HG03103 (cell line): ENCODE measurements at regions not wholly inside any gene's neighbourhood (a gene's known extent, or its start where the extent isn't known, plus 50 kb on each side); places are given as distances from the start of the nearest gene placed in this dataset.
"Not testable (repeated sequence)": the region's sequence is repeated elsewhere in the genome, so short reads cannot be mapped to it uniquely, and the experiment has no call there.

Experiments
- ATAC-seq: cut with Tn5 transposase; IDR thresholded peaks from one replicate; pipeline ENCODE4 v1.9.1; 2021; ENCODE audit warnings: low read depth; ENCODE audit not compliant: unreplicated experiment

DNA sequence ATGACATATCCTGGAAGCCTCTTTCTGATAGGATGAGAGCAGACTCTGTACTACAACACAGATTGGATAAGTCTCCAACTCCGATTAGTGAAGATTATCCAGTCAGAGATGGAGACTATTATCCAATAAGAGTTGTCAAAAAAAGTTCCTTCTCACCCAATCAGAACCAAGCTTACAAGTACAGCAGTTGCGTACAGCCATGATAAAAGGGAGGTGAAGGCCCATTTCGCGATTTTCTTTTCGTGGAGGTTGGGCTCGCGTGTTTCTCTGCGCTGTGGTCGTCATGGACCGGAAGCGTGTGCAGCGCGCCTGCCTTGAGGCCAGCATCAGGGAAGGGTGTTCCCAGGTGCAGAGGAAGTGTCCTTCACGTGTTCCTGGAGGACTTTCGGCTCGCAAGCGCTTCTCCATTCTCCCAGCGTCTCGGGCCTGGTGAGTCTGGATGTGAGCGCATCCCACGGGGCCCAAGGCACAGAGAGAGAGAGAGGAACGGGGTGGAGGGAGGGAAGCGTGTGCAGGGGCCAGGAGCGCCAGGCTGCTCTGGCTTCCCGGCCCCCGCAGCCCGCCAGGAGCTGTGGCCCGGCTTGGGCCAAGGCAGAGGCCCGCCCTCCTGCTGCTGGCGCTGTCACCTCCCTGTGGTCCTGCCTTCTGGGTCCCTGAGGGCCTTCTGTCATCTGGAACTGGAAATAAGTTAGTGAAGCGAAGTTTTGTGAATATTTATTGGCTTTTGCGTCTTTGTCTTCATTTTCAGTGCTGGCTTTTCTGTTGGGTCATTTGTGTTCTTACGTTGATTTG is 53.9 kb downstream of the CDRT15L2 start:
- ATAC-seq: not testable (repeated sequence)

DNA sequence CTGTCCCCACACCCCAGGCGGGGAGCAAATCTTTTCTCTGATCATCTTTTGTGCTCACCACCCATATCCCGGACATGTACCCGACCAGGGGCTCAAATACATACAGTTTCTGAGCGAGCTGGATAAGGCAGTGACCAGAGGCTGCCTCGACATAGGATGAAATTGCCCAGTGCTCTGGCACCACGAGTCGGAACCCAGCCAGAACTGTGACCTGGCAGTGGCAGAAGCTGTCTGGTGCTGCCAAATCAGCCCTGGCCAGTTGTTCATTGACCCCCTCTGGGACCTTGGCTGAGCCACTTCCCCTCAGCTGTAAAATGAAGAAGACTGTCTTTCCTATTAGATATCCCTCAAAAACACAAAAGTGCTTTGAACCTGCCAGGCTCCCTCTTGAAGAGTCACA is 60.6 kb downstream of the CDRT15L2 start:
- ATAC-seq: not testable (repeated sequence)

DNA sequence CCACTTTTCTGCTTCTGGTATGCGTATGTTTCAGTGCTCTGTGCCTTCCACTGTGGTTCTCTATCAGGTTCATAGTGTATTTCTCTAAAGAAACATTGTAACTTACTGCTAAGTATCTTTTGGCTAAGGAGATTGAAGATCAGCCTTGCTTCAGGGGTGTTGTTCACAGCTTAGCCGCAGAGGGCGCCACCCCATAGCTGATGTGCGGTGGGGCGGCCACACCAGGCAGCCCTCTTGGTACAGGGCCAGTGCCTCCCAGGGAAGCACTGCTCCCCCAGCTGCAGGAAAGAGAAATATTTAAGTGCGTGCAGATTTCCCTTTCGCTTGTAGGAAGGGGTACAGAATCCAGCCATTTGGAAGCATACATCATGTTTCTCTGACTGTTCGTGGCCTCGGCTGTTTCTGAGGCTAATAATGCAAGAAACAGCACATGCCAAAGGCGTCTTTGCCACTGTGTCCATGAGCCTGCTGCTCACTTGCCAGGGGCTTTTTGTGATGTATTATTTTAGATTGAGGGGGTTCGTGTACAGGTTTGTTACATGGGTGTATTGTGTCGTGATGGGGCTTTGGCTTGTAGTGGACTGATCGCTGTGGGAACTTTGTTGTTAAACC is 67.2 kb downstream of the CDRT15L2 start:
- ATAC-seq: not testable (repeated sequence)

DNA sequence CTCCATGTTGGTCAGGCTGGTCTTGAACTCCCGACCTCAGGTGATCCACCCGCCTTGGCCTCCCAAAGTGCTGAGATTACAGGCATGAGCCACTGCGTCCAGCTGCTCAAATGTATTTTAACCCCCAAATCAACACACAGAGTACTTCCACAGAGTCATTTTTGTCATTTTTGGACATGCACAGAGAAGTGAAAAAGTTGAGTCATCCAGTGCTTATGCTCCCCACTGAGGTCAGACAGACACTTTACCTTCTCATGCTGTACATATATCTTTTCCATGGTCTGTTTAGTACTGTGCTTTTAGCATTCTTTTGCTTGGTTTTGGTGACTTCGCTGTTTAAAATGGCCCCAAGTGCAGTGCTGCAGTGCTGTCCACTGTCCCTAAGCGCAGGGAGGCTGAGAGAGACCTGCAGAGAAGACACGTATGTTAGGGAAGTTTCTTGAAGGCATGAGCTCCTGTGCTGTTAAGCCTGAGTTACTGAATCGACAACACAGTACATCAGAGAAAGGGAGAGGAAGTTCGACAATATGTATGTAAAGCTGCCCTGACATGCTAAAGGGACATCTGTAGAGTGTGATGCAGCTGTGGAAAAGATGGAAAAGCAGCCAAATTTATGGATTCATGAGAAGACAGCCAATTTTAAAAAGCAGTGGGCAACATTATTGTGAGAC is 69.7 kb downstream of the CDRT15L2 start:
- ATAC-seq: peak; percentile 71

DNA sequence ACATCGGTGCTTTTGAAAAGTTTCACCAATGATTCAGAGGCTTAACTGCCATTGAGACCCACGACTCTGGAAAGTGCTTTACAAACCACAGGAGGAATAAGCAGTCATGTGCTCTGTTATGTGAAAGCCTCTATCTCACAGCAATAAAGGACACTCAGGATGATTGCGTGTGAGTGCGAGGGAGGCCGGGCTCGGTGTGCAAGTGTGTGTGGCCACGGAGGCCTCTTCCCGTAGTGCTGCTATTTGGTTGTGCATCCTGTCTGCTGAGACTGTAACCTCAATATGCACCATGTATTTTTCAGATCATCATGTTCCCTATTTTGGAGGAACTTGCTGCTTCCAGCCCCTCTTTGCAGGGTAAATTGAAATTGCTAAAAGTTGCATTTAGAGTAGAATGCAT is 71.5 kb downstream of the CDRT15L2 start:
- not testable (repeated sequence) for ATAC-seq

DNA sequence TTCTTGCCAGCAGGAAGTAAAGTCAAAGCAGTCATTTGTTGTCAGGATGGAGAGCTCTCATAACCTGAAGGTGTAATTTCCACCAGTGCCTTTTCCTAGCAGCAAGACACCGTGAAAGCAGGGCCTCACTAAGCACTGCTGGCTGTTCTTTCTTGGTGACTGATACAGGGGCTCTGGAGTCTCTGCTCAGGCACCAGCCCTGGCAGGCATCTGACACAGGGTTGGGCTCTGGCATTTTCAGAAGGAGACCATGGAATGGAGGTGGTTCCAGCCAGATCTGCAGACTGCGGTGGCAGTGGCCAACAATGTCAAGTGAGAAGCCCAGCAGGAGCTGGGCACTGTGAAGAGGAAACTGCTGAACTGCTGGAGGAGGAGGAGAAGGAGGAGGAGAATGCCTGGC is 72.2 kb downstream of the CDRT15L2 start:
- ATAC-seq: not testable (repeated sequence)

DNA sequence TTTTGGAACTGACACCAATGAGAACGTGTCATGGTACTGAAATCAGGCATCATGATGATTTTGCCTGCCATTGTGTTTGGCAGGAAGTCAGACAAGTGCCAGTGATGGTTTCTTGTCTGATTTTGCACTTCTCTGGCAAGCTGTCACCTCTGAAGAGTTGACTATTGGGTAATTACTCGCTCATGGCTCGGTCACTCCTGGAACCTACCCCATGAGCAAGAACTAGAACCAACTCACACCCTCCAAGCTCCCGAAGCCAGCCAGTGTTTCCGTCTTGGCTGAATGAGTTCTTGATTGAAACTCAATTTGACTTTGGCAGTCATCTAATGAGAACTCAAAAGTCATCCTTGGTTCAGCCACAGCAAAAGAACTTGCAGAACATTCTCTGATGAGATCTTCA is 73.9 kb downstream of the CDRT15L2 start:
- not testable (repeated sequence) for ATAC-seq

DNA sequence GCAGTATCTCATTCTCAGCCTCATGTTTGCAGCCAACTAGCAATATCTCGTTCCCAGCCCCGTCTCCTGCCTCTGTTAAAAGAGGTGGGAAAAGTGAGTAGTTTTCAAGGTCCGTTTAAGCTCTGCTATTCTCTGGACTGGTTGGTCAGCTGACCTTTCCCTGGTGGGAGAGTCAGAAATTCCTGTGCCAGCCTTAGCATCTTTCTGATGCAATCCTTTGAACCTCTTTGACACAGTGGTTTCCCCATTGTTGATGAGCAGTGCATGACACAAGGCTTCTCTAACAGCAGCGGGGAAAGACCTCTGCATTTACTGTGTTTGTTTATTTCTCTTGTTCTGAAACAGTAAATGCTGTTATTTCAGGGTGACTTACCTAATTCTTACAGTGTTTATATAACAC is 74.6 kb downstream of the CDRT15L2 start:
- ATAC-seq: not testable (repeated sequence)

DNA sequence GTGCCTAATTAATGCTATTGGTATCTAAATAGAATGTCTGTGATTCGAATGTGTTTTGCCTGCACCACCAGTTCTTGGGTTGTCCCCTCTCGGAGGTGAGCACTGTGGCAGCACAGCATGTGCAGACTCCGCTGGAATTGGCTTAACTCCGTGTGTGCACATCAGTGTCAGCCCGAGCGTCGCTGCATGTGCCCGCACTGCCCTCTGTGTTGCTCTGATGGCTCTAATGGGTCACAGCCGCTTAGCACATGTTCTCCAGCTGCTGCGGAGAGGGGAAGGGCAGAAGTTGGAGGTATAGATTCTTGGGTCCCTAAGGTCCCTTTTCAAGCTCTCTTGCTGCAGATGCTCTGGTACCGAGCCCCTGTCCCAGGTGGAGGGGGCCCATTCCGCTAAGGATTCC is 75.1 kb downstream of the CDRT15L2 start:
- not testable (repeated sequence) for ATAC-seq

DNA sequence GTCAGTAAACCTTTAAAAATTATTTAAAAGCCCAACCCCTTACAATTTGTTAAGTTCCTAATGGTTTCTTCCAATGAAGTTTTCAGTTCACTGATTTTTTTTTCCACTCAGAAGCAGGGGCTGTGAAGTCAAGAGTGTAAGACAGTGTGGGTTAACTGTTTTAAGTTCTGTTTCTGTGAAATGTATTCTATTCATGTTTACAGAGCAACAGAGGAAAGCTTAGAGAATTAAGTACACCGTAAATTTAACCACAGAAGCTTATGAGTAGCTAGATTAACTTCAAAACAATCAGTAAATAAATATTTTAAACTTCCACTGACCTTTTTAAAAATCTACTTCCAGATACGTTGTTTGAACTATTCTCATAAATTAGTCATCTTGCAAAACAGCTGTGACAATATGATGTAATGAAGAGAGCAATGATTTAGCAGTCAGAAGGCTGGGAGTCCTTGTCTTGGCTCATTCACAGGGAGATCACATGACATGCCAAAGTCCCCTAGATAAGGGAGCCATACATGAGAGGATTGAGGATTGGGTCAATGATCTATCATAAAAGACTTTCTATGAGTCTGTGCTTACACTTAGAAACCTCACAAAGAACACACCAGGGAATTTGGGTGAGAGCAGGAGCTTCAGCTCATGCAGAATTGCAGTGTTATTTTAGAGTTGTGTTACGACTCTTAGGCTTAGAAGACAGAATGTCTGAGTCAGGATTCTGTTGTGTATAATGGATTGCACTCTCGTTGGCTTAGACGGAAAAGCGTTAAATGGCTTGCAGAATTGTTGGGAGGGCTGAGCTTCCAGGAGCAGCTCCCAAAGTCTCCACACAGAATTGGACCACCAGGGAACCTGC is 85.8 kb downstream of the CDRT15L2 start:
- not testable (repeated sequence) for ATAC-seq

DNA sequence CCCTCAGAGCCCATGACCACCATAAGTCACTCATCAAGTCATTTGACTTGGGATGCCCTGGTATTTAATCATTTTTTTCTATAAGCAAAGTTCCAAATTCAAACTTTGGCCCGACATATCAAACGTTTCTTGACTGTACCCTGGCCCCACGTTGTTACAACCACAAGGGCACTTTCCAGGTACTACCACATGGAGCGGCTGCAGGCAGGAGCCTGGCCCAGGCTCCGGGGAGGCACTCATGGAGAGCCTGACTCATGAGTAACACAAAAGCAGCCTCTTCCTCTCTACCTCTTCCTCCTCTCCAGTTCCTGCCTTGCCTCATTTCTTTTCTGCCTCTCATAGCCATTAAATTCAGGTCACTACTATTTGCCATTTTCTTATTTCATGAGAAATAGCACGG is 87.2 kb downstream of the CDRT15L2 start:
- ATAC-seq: not testable (repeated sequence)

DNA sequence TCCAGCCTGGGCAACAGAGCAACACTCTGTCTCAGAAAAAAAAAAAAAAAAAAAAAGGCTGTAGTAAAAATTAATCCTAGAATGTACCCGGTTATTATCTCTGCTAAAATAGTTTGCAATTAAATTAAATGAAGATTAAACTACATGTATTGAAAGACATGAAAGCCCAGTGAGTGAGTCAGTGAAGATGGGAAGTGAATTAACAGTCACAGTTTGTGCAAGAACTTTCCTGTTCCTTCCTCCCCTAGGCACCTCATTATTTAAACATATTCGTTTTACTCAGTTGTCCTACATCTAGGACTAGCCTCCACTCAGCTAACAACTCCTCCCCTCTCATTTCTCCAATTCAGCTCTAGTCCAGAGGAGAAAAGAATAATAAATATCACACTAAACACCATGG is 88.2 kb downstream of the CDRT15L2 start:
- not testable (repeated sequence) for ATAC-seq

DNA sequence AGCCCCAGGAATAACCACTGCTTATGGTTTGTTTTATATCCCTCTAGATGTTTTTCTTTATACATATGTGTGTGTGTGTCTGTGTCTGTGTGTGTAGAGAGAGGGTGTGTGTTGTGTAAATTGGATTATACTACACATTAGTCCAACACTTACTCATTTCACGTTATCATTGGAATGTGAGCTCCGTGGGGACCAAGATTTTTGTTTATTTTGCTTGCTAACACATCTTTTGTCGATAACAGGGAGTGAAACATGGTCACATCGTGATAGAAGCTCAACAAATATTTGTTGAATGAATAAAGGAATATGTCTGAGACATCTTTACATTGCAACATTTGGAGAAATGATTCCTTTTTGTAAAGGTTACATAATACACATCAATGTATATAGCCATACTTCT is 88.8 kb downstream of the CDRT15L2 start:
- not testable (repeated sequence) for ATAC-seq

DNA sequence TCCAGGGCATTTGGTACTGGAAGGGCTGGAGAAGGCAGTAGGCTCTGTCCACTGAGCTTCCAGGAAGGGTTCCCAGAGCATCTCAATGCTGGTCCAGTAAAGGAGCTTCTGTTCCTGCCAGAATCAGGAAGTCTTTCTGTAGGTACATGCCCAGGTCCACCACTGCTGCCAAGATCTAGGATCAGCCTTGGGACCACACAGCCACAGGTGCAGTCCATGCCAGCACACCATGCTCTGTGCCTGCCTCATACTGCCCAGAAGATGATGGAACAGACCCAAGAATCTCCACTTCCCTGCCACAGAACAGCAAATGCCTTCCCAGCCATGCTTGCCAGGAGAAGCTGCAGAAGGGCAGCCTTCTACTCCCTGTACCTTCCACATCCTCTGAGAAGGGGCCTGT is 89.3 kb downstream of the CDRT15L2 start:
- ATAC-seq: not testable (repeated sequence)

DNA sequence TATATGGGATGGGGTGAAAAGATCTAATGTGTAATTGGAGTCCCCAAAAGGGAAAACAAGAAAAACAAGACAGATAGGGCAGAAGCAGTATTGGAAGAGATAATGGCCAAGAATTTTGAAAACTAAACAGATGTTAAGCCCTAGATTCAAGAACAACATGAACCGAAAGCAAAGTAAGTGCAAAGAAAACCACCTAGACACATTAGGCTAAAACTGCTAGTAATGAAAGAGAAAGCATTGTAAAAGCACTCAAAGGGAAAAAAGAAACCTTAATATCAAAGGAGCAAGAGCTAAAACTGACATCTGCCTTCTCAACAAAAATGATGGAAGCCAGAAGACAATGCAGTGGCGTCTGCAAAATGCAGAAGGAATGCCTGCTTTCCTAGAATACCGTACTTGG is 91.0 kb downstream of the CDRT15L2 start:
- ATAC-seq: not testable (repeated sequence)

DNA sequence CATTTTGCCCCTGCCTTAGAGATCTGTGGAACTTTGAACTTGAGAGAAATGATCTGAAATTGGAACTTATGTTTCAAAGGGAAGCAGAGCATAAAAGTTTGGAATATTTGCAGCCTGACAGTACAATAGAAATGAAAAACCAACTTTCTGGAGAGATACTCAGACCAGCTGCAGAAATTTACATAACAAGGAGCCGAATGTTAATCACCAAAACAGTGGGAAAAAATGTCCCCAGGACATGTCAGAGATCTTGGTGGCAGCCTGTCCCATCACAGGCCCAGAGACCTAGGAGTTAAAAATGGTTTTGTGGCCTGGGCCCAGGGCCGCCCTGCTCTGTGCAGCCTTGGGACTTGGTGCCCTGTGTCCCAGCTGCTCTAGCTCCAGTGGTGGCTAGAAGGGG is 94.8 kb downstream of the CDRT15L2 start:
- ATAC-seq: not testable (repeated sequence)

DNA sequence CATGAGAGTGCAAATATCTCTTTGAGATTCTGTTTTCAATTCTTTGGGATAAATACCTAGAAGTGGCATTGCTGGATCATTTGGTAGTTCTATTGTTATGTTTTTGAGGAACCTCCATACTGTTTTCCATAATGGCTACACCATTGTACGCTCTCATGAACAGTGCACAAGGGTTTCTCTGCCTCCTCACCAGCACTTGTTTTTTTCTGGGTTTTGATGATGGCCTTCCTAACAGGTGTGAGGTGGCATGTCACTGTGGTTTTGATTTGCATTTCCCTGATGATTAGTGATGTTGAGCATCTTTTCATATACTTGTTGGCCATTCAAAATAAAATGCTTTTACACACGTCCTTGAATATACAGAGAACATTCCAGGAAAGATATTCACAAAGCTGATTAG is 96.2 kb downstream of the CDRT15L2 start:
- ATAC-seq: not testable (repeated sequence)

DNA sequence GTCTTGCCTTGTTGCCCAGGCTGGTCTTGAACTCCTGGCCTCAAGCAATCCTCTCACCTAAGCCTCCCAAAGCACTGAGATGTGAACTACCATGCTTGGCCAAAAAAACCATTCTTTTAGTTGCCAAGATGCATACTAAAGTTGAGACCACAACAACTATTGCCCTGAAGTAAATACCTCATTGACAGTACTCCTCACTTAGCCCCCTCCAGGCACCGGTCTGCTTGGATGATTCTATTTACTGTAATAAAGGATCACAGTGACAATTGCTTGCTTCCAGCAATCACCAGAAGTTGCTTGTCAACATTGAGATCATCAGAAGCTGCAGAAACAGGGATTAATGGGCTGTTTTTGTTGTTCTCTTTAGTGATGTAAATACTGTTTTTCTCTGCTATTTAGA is 97.1 kb downstream of the CDRT15L2 start:
- not testable (repeated sequence) for ATAC-seq

DNA sequence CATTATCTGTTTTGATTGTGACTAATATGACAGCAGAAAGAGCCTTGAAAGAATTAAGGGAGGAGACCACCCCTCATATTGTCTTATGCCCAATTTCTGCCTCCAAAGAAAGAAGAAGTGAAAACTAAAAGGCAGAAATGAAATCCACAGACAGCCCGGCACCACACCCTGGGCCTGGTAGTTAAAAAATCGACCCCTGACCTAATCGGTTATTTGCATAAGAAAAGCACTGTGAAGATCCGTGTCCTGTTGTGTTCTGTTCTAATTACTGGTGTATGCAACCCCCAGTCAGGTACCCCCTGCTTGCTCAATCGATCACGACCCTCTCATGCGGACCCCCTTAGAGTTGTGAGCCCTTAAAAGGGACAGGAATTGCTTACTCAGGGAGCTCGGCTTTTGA is 97.9 kb downstream of the CDRT15L2 start:
- ATAC-seq: not testable (repeated sequence)

DNA sequence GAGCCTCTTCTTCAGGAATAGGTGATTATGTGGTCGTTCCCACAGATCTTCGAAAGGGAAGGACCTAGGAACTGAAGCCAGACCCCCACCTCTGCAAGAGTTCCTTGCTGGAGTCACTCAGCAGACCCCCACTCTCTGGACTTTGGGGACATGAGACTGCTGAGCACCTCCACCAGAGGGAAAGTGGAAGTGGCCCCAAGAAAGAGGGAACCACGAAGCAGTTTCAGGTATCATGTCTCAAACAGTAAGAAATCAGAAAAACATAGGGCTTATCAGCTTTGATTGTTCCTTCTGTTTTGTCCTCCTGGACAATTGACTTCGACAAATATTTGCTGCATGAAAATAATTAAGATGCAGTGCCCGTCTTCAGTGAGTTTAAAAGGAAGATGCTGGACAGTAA is 98.9 kb downstream of the CDRT15L2 start:
- ATAC-seq: not testable (repeated sequence)
